Superior temporal gyrus (tissue), 1 donor: ENCODE measurements at regions not wholly inside any gene's neighbourhood (a gene's known extent, or its start where the extent isn't known, plus 50 kb on each side); places are given as distances from the start of the nearest gene placed in this dataset.
A peak's percentile ranks its signal among the peaks of the same experiment; 100 is the strongest.
"Not testable (repeated sequence)": the region's sequence is repeated elsewhere in the genome, so short reads cannot be mapped to it uniquely, and the experiment has no call there.

ENCODE experiments used
- DNase-seq: peaks from one replicate; pipeline ENCODE4 v3.0.0-alpha.2; 2016; ENCODE audit errors: extremely low spot score

- not testable (repeated sequence) for DNase-seq
These were observed 134.1 kb upstream of the TEKT4 start for GRCh38 chr2:94737145-94737544.

- DNase-seq: not testable (repeated sequence)
These were observed 133.4 kb upstream of the TEKT4 start for GRCh38 chr2:94737736-94738342.

GRCh38 chr2:94753466-94753998, 117.7 kb upstream of the TEKT4 start:
- no peak for DNase-seq

GRCh38 chr2:94758546-94758945, 112.7 kb upstream of the TEKT4 start:
- DNase-seq: no peak

- no peak for DNase-seq
These were observed 112.0 kb upstream of the TEKT4 start for GRCh38 chr2:94759211-94759610.

- no peak for DNase-seq
These were observed 108.6 kb upstream of the TEKT4 start for GRCh38 chr2:94762600-94762999.

GRCh38 chr2:94763318-94763717, 107.9 kb upstream of the TEKT4 start:
- DNase-seq: no peak

- not testable (repeated sequence) for DNase-seq
These were observed 106.9 kb upstream of the TEKT4 start for GRCh38 chr2:94764331-94764730.

GRCh38 chr2:94767336-94767735, 103.9 kb upstream of the TEKT4 start:
- no peak for DNase-seq

- DNase-seq: no peak
These were observed 101.5 kb upstream of the TEKT4 start for GRCh38 chr2:94769733-94770132.

- DNase-seq: no peak
These were observed 96.4 kb upstream of the TEKT4 start for GRCh38 chr2:94774851-94775250.

GRCh38 chr2:94776036-94776435, 95.2 kb upstream of the TEKT4 start:
- DNase-seq: no peak

GRCh38 chr2:94785105-94785504, 86.1 kb upstream of the TEKT4 start:
- DNase-seq: not testable (repeated sequence)

- not testable (repeated sequence) for DNase-seq
These were observed 84.8 kb upstream of the TEKT4 start for GRCh38 chr2:94786424-94786823.

- DNase-seq: not testable (repeated sequence)
These were observed 81.1 kb upstream of the TEKT4 start for GRCh38 chr2:94790169-94790568.

- DNase-seq: peak; percentile 62
These were observed 74.0 kb upstream of the TEKT4 start for GRCh38 chr2:94797235-94797634.
